ENCODE measurements at regions not wholly inside any gene's neighbourhood (a gene's known extent, or its start where the extent isn't known, plus 50 kb on each side); places are given as distances from the start of the nearest gene placed in this dataset.

DNA sequence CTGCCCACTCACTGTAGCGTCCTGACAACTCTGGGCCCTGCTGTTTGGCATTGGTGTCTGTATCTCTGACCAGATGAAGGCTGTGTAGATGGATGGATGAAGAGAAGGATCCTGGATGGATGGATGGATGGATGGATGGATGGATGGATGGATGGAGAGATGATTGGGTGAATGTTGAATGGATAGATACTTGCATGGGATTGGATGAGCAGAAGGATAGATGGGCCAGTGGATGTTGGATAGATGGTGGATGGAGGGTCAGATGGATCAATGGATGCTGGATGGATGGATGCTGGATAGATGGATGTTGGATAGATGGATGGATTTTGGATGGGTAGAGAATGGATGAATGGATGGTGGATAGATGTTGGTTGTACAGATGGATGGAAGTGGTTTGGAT is 179.6 kb upstream of the GSE1 start:
- no peak for DNase-seq (ENCODE audit: low read depth in 2 of 3, low spot score in 2 of 3)

GRCh38 chr16:85435286-85435685 is 177.8 kb upstream of the GSE1 start:
- no peak for DNase-seq (ENCODE audit: low read depth in 2 of 3, low spot score in 2 of 3)

DNA sequence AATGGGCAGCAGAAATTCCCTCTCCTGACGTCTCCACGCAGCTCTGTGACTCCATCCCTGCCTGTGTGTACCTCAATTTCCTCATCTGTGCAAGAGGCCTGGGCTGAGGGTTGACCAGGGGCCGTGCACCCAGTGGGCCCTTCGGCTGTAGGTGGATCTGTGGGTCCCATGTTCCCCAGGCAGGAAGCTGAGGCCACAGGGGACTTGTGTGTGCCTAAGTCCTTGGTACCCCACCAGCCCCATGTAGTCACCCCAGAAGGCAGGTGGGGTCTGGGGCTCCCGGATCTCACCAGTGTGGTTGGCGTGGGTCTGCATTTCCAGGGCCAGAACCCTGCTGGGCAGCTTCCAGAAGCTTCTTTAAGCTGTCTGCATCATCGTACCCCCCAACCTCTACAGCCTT is 177.4 kb upstream of the GSE1 start:
- no peak for DNase-seq (ENCODE audit: low read depth in 2 of 3, low spot score in 2 of 3)

- DNase-seq (ENCODE audit: low read depth in 2 of 3, low spot score in 2 of 3), result no peak
These were observed 176.9 kb upstream of the GSE1 start for GRCh38 chr16:85436207-85436606.

DNA sequence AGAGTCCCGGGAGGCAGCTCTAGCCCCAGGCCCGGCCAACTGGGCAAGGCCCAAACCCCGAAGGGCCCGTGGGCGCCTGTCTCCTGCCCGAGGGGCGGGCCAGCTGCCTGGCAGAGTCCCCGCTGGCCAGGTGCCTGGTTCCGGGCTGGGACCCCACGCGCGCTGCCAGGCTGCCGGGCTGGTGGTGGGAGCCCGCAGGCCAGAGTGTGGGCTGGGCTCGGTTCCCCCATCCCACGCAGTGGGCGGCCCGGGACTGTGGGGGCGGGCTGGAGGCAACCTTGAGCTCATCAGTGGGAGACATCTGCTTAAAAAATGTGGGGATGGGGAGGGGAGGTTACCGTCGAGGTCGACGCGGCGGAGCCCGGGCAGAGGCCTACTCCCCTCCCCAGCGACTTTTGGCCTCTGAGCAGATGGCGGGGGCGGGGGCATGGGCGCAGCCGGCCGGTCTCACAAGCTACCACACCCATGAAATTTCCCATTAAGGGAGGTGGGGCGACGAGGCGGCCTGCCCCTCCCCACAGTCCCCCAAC is 176.4 kb upstream of the GSE1 start:
- DNase-seq (ENCODE audit: low read depth in 2 of 3, low spot score in 2 of 3), result no peak

GRCh38 chr16:85437166-85438052 is 175.7 kb upstream of the GSE1 start:
- no peak for DNase-seq (ENCODE audit: low read depth in 2 of 3, low spot score in 2 of 3)

DNA sequence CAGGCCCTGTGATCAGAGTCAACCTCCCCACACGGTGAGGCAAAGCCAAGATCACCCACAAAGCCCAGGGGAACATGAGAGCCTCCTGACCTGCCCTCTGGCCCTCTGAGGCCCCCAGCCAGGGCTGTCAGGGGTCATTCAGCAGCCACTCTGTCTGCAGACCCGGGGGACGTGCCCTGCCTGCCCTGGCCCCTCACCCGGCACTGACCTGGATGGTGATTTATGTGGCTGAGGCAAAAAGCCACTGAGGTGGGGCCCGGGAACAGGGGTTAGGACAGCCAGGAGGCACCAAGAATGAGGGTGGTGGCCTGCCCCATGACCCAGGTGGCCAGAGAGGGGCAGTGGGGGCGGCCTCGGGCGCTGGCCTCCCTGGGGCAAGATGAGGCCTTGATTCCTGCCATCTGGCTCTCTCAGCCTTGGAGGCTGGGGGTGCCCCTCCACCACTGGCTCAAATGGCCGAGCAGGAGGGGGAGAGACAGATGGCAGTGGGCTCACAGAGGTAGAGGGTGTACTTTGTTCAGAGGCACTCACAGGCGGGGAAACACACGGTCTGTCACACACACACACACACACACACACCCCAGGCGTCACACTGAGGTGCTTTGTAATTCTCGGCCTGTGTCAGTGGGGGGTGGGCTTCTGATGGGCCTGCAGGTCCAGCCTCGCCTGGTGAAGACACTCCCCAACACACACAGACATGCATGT is 174.0 kb upstream of the GSE1 start:
- DNase-seq (ENCODE audit: low read depth in 2 of 3, low spot score in 2 of 3), result no peak

DNA sequence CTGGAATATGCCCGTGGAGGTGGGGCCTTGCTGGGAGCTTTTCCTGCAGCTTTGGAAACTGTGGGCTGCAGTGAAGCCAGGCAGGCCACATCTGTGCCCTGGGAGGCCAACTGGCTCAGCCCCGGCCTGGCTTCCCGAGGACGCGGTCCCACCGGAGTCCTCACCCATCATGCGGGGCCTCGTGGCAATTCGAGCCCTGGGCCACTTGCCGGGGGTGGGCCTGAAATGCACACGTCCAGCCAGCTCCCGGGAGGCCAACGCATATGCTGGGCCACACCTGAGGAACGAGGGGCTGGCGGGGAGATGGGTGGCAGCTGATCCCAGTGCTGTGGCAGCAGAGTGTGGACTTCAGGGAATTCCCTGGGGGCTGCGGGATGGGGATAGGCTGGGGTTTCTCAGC is 172.4 kb upstream of the GSE1 start:
- DNase-seq (ENCODE audit: low read depth in 2 of 3, low spot score in 2 of 3), result no peak

DNA sequence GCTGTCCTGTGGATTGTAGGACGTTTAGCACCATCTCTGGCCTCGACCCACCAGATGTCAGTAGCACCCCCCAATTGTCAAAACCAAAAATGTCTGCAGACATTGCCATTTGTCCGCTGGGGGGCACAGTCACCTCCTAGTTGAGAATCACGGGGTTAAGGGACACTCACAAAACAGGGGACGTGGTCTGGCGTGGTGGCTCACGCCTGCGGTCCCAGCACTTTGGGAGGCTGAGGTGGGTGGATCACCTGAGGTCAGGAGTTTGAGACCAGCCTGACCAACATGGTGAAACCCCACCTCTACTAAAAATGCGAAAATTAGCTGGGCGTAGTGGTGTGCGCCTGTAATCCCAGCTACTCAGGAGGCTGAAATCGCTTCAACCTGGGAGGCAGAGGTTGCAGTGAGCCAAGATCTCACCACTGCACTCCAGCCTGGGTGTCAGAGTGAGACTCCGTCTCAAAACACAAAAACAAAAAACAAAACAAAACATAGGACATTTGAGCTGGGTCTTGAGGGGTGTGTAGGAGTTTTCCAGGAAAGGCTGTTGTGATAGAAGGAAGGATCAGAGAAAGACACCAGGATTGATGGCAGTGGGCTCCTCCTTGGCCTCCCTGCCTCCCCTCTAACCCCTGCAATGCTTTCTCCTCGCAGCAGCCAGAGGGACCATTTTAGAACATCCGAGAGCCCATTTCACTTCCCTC is 171.8 kb upstream of the GSE1 start:
- DNase-seq (ENCODE audit: low read depth in 2 of 3, low spot score in 2 of 3), result no peak

- no peak for DNase-seq (ENCODE audit: low read depth in 2 of 3, low spot score in 2 of 3)
These were observed 171.0 kb upstream of the GSE1 start for GRCh38 chr16:85441890-85442670.

DNA sequence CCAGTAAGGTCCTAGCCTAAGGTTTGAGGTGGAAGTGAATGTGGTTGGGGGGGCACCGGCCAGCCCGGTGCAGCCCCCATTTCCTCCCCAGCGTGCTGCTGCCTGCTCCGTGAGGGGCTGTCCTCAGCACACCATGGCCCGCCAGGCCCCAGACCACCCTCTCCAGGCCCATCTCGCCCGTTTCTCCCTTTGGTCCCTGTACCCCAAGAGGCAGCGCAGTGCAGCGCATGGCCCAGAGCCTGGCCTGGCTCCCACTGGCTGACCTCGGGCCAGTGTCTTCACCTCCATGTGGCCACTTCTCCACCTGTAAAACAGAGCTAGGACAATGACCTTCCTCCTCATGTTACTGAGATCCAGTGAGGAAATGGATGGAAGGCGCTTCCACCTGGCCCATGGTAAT is 170.0 kb upstream of the GSE1 start:
- DNase-seq (ENCODE audit: low read depth in 2 of 3, low spot score in 2 of 3), result no peak

- no peak for DNase-seq (ENCODE audit: low read depth in 2 of 3, low spot score in 2 of 3)
These were observed 169.6 kb upstream of the GSE1 start for GRCh38 chr16:85443531-85443930.

DNA sequence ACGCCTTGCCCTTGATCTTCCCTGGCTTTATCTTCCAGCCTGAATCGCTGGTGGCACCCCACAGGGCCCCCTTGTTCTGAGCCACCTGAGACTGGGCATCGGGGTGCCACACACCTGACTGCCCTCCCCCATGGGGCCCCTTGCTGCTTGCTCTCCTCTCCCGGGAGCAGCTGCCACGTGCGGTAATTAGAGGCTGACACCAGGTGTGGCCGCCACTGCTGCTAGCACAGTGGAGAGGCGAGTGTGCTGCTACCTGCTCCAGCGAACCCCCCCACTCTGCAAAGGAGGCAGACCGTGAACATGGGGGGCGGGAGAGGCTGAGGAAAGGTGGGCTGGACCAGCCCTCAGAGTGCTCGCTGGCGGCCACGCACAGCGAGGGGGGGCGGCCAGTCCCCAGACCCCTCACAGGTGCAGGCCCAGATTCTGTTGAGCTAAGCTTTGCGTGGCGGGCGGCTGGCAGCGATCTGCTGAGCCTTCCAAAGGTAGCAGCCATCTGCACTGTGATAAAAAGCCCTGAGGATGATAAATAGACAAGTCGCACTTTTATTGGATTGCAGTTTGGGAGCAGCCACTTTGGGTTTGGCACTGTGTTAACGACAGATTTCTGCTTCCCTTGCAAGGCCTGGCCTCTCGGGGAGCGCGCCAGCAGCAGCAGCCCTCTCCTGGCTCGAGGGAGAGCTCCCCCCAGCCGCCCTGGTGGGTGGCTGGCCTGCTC is 167.9 kb upstream of the GSE1 start:
- DNase-seq (ENCODE audit: low read depth in 2 of 3, low spot score in 2 of 3), result no peak

DNA sequence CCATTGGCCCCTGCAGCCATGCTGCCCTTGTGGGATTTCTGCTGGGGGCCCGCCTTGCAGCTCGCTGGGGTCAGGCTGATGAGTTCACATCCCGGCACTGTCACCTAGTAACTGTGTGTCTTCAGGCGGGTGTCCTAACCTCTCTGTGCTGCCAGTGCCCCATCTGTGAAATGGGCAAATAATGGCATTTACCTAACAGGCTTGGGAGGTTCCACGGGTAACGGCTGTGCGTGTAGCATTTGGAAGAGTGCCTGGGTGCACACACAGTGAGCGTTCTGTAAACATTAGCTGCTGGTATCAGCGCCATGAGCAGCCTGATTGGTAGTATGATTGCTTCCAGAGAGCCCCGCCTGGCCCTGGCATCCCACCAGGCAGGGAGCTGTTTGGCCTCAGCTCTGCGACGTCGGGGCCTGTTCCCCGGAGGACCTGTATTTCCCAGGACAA is 167.3 kb upstream of the GSE1 start:
- no peak for DNase-seq (ENCODE audit: low read depth in 2 of 3, low spot score in 2 of 3)

DNA sequence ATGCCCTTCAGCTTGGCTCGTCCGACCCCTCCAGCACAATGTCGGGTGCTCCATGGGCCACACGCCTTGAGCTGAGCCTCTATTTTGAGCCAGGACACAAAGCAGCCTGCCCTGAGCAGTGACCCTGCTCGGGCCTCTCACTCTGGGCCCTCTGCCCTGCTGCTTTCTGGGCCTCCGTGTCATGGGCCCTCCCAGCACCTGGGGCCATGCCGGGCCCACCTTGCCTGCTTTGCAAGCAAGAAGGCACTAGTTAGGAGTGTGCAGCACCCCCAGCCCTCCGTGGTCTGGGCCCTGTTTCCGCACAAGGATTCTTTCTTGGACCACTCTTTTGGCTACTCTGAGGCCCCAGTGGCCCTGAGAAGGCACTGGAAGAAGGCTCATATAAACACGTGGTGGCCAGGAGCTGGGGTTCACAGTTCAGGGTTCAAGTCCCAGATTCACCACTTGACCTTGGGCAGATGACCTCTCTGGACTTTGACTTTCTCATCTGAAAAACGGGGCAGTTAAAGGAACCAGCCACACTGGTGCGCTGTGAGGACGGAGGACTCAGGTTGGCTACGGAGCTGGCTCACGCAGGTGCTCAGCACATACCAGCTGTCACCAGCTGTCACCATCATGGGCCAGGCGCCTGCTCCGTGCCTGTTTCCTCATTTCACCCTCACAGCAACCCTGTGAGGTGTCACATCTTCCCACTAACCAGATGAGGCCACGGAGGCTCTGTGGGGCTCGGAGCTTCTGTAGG is 166.0 kb upstream of the GSE1 start:
- DNase-seq (ENCODE audit: low read depth in 2 of 3, low spot score in 2 of 3), result no peak

- DNase-seq (ENCODE audit: low read depth in 2 of 3, low spot score in 2 of 3), result no peak
These were observed 165.3 kb upstream of the GSE1 start for GRCh38 chr16:85447693-85448313.

- DNase-seq (ENCODE audit: low read depth in 2 of 3, low spot score in 2 of 3), result no peak
These were observed 164.4 kb upstream of the GSE1 start for GRCh38 chr16:85448557-85449190.

DNA sequence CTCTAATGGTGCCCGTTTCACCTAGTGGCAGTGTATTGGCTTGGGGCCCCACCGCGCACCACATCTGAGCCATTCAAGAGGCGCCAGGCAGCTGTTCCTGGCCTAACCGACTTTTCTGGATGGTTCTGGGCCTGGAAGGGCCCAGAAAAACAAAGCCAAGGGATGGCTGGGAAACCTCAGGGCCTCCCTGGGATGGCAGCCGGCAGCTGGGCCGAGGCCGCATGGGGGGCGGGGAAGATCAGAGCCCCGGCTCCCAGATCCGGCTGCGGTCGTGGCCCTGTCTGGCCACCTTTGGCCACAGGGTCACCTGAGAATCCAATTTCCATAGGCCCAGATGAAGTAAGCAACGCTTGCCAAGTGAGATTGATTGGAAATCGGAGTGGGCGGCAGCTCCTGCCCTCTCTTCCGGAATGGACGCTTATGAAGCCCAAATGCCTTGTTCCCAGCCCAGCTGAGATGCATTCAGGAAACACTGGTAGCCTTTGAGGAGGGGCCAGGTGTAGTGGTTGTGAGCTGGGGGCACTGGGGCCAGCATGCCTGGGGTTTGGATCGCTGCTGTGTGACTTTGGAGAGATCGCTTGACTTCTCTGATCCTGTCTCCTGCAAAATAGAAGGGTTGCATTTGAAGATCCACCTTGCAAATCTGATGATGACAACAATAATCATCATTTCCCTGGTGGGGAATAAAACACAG is 163.8 kb upstream of the GSE1 start:
- no peak for DNase-seq (ENCODE audit: low read depth in 2 of 3, low spot score in 2 of 3)

Data from activated CD8-positive, alpha-beta memory T cell treated with anti-CD3 and anti-CD28 coated beads for 48 hours (primary cell).